ENCODE measurements at regions not wholly inside any gene's neighbourhood (a gene's known extent, or its start where the extent isn't known, plus 50 kb on each side); places are given as distances from the start of the nearest gene placed in this dataset.

DNA sequence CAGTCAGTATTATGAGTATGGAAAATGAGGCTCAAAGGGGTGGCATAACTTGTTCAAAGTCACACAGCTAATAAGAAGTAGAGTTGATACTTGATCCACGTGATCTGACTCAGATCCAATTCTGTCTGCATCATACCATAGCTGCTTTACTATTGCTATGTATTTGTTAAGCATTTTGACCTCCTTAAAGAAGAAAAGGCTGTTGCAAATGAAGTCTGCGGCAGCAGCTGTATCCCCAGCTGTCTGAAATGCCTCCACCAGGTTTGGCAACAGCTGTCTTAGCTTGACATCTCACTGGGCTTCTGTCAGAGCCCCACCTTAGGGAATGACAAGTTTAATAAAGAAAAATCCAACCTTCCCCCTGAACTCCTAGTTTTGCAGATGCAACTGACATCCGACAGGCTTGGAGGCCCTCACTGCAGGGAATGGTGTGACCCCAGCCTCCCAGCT is 75.6 kb upstream of the SLC44A1 start:
- ChIA-PET CTCF (no interaction called here), POLR2A (no interaction called here)
- dilution Hi-C loops (cut with MboI; ENCODE audit: extremely low pct_ligation_motif_present, low sequenced_read_pairs) = no loop called here
- H3K27me3 ChIP-seq (ENCODE audit: control insufficient read depth in 2 of 2, insufficient read depth in 2 of 2, low read length in 2 of 2) = no peaks in the 10 kb centered on the region
- no peak for TF ChIP-seq POLR2A (IDR thresholded peaks at IDR 0.05; ENCODE audit: low read depth, low read length)
- TF ChIP-seq POLR2AphosphoS5 (IDR thresholded peaks at IDR 0.05; ENCODE audit: insufficient read depth, low read depth, low read length) = no peak
- TF ChIP-seq JUN (IDR thresholded peaks at IDR 0.05; ENCODE audit: borderline replicate concordance, insufficient read depth, insufficient read length, low read depth) = no peak
- no peak for TF ChIP-seq FOS (IDR thresholded peaks at IDR 0.05; ENCODE audit: borderline replicate concordance, insufficient read depth, low read length)
- no peak for TF ChIP-seq GATA2 (IDR thresholded peaks at IDR 0.05; ENCODE audit: insufficient read depth, insufficient read length, low read depth, low read length)
- TF ChIP-seq MYC (IDR thresholded peaks at IDR 0.05; ENCODE audit: low read depth, low read length) = no peak
- no peak for TF ChIP-seq EZH2 (IDR thresholded peaks at IDR 0.05; ENCODE audit: borderline replicate concordance, low read depth, low read length, severe bottlenecking)
- TF ChIP-seq, protein P1, sequence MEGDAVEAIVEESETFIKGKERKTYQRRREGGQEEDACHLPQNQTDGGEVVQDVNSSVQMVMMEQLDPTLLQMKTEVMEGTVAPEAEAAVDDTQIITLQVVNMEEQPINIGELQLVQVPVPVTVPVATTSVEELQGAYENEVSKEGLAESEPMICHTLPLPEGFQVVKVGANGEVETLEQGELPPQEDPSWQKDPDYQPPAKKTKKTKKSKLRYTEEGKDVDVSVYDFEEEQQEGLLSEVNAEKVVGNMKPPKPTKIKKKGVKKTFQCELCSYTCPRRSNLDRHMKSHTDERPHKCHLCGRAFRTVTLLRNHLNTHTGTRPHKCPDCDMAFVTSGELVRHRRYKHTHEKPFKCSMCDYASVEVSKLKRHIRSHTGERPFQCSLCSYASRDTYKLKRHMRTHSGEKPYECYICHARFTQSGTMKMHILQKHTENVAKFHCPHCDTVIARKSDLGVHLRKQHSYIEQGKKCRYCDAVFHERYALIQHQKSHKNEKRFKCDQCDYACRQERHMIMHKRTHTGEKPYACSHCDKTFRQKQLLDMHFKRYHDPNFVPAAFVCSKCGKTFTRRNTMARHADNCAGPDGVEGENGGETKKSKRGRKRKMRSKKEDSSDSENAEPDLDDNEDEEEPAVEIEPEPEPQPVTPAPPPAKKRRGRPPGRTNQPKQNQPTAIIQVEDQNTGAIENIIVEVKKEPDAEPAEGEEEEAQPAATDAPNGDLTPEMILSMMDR (IDR thresholded peaks at IDR 0.05; ENCODE audit: extremely low read depth in 1 of 2, insufficient read depth in 1 of 2, low read depth in 1 of 2, low read length in 2 of 2) = no peak
- TF ChIP-seq, protein P2, sequence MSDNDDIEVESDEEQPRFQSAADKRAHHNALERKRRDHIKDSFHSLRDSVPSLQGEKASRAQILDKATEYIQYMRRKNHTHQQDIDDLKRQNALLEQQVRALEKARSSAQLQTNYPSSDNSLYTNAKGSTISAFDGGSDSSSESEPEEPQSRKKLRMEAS (IDR thresholded peaks at IDR 0.05; ENCODE audit: insufficient read depth, insufficient read length) = no peak
- H3K4me1 ChIP-seq (ENCODE audit: control insufficient read depth, extremely low read depth, insufficient read depth, low read length) = no peaks in the 10 kb centered on the region
- no peak overlapping the region for H3K9ac ChIP-seq (replicated peaks; ENCODE audit: extremely low read depth, insufficient read depth, low read length)
- no peak overlapping the region for H3K4me3 ChIP-seq (replicated peaks in 1 of 3; ENCODE audit: insufficient read depth in 1 of 3, low read depth in 1 of 3, low read length in 3 of 3)
- no peaks in the 10 kb centered on the region for H3K79me2 ChIP-seq (ENCODE audit: control insufficient read depth, insufficient read depth, low read length)
- no peaks in the 10 kb centered on the region for H3K9me1 ChIP-seq (replicated peaks; ENCODE audit: control insufficient read depth, extremely low read depth, insufficient read depth, low read length)
- no peak overlapping the region for H3K27ac ChIP-seq (ENCODE audit: insufficient read depth, low read depth, low read length)
- no peaks in the 10 kb centered on the region for H4K20me1 ChIP-seq (replicated peaks; ENCODE audit: control insufficient read depth, extremely low read depth, insufficient read depth, low read length)
- no peak overlapping the region for H2AFZ ChIP-seq (ENCODE audit: low read depth, low read length)
- intact Hi-C loops (cut with micrococcal nuclease) = no loop called here
- no peaks in the 10 kb centered on the region for H3K36me3 ChIP-seq (ENCODE audit: control insufficient read depth in 2 of 2, extremely low read depth in 1 of 2, insufficient read depth in 2 of 2, low read length in 2 of 2)
- BruUV-seq (replicated peaks) = no TSS peak
- H3K9me3 ChIP-seq (replicated peaks; ENCODE audit: control insufficient read depth, insufficient read depth, low read length) = no peaks in the 10 kb centered on the region
- FAIRE-seq (no peak), DNase-seq (ENCODE audit: low read depth, low spot score) (no peak)
- no peak overlapping the region for H3K4me2 ChIP-seq (ENCODE audit: insufficient read depth, low read length)

Data from endothelial cell of umbilical vein (primary cell).